GM19035 (cell line): ENCODE measurements at regions not wholly inside any gene's neighbourhood (a gene's known extent, or its start where the extent isn't known, plus 50 kb on each side); places are given as distances from the start of the nearest gene placed in this dataset.
"Not testable (repeated sequence)": the region's sequence is repeated elsewhere in the genome, so short reads cannot be mapped to it uniquely, and the experiment has no call there.

ENCODE experiments used
- ATAC-seq: cut with Tn5 transposase; IDR thresholded peaks from one replicate; pipeline ENCODE4 v1.9.1; 2021; ENCODE audit not compliant: unreplicated experiment

DNA sequence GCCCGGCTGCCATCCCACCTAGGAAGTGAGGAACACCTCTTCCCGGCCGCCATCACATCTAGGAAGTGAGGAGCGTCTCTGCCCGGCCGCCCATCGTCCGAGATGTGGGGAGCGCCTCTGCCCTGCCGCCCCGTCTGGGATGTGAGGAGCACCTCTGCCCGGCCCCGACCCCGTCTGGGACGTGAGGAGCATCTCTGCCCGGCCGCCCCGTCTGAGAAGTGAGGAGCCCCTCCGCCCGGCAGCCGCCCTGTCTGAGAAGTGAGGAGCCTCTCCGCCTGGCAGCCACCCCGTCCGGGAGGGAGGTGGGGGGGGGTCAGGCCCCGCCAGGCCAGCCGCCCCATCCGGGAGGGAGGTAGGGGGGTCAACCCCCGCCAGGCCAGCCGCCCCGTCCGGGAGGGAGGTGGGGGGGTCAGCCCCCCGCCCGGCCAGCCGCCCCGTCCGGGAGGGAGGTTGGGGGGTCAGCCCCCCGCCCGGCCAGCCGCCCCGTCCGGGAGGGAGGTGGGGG, 330.0 kb downstream of the CBLN1 start:
- ATAC-seq: not testable (repeated sequence)

- ATAC-seq: no peak
Measured at GRCh38 chr16:48950184-48950583, 331.5 kb downstream of the CBLN1 start.

GRCh38 chr16:48949636-48950035, 332.0 kb downstream of the CBLN1 start:
- ATAC-seq: no peak

GRCh38 chr16:48948911-48949310, 332.7 kb downstream of the CBLN1 start:
- ATAC-seq: no peak

- ATAC-seq: no peak
Measured at GRCh38 chr16:48947371-48947713, 334.3 kb downstream of the CBLN1 start.

GRCh38 chr16:48946686-48947370, 334.8 kb downstream of the CBLN1 start:
- no peak for ATAC-seq

GRCh38 chr16:48942996-48943395, 333.0 kb upstream of the N4BP1 start:
- ATAC-seq: no peak

DNA sequence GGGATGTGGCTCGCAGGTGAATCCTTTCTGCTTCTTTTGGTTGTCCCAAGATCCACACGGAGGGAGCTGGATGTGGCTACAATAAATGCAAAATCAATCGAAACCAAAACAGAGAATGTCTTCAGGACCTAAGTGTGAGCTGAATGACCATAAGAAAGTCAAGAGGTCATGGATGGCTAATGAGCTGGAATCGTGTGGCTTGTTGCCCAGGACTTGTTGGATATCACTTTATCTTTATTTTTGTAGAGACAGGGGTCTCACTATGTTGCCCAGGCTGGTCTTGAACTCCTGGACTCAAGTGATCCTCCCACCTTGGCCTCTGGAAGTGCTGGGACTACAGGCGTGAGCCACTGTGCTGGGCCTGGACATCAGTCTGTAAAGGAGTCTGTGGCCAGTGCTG, 326.8 kb upstream of the N4BP1 start:
- no peak for ATAC-seq

- ATAC-seq: no peak
Measured at GRCh38 chr16:48932216-48932855, 322.4 kb upstream of the N4BP1 start.

DNA sequence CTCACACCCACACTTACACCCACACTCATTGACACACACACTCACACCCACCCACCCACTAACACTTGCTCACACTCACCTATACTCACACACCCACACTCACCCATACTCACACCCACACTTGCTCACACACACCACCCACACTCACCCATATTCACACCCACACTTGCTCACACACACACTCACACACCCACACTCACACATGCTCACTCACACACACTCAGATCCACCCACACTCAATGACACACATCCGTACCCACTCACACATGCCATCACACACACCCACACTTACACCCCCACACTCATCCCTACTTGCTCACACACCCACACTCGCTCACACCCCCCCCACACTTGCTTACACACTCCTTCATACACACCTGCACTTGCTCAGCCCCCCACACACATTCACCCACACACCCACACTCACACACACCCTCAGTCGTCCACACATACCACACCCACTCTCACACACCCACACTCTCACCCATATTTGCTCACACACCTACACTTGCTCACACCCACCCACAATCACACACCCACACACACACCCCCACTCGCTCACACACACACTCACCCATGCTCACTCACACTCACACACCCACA, 321.1 kb upstream of the N4BP1 start:
- ATAC-seq: no peak

- no peak for ATAC-seq
Measured at GRCh38 chr16:48919791-48920190, 309.8 kb upstream of the N4BP1 start.

- no peak for ATAC-seq
Measured at GRCh38 chr16:48918520-48919258, 308.7 kb upstream of the N4BP1 start.

GRCh38 chr16:48916566-48916965, 306.6 kb upstream of the N4BP1 start:
- ATAC-seq: no peak

DNA sequence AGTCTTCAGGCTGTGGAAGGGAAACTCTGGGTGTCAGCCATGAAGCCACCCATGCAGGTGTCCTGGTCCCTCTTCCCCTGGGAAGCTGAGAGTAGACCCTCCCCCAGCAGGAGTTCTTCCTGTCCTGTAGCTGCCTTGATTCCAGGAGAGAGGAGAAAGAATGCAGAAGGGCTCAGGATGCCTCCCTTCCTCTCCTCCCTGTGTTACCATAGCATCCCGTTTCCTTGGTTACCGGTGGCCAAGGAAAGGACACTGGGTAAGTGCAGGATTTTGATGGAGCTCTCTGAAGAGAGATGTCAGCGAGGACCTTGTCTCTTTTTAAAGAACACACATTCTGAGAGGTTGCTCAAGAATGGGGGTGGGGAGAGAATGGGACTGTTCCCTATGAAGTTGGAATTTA, 304.1 kb upstream of the N4BP1 start:
- ATAC-seq: no peak

- ATAC-seq: no peak
Measured at GRCh38 chr16:48913384-48913783, 303.4 kb upstream of the N4BP1 start.

DNA sequence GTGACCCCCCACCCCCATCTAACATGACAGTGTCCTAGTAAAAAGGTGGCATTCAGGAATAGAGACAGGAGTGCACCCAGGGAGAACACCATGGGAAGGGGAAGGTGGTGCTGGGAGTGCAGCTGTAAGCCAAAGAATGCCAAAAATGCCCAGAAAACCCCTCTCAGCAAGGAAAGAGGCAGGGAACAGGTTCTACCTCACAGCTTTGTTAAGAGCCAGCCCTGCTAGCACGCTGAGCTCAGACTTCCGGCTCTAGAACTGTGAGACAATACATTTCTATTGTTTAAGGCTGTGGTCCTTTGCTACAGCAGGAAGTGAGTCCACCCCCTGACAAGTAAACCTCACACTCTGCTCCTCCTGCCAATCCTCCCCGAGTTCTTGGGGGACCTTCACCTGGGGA, 302.4 kb upstream of the N4BP1 start:
- no peak for ATAC-seq

DNA sequence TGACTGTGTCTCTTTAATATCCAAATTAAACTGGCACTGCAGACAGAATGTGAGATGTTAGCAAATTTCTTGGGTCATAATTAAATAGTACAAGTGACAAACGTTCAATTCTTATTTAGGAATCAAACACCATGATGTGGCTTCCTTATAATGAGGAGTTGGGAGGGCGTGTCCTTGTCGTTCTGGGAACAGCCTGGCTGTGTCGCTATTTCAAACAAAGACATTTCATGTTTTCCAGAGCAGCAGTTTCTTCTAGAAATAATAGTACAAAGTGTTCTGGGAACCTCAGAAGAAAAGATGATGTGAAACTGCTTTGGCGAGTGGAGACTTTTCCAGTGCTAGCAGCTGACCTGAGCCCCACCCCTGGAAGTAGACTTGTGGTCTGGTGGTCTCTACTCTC, 301.7 kb upstream of the N4BP1 start:
- ATAC-seq: no peak

DNA sequence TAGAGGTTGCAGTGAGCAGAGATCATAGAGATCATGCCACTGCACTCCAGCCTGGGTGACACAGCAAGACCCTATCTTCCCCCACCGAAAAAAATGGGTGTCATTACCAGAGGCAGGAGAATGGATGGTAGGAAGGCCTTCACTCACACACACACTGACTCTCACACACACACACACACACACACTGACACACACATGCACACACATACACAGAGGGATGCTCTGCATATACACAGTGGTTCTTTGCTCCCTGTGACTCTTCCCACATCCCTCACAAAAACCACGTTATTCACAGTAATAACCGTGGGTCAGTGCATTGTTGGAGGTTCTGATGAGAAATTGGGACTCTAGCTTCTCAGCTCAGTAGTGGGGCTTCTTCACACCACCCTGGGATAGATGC, 300.2 kb upstream of the N4BP1 start:
- ATAC-seq: no peak

GRCh38 chr16:48909231-48909630, 299.3 kb upstream of the N4BP1 start:
- no peak for ATAC-seq

DNA sequence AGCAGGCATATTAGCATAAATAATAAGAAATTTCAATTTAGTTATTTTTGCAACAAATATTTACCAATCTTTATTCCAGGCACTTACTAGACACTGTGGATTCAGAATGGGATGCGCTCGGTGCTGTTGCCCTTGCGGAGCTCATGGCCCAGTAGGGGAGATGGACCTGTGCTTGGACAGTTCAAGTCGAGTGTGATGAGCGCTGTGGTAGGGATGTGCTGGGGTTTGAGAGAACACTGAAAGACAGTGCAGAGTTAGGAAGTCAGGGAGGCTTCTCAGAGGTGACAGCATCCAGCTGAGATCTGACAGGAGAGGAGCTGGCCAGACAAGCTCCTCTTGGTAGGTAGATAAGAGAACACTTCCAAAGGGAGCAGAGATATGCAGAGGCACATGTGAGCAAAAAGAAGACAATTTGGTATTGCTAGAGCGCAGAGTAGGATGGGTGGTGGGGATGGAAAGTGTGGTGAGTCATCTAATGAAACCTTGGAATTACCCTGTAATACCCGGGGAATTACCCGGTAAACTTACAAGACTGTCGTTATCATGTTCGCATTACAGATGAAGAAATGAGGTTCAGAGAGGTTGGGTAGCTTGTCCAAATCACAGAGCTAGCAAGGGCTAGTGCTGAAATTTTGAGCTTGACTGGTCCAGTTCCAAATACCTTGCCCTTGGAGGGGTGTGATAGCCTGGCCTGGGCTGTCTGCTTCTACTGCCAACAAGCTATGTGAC, 298.1 kb upstream of the N4BP1 start:
- ATAC-seq: no peak
